Fibroblast of pulmonary artery (primary cell): ENCODE measurements at regions not wholly inside any gene's neighbourhood (a gene's known extent, or its start where the extent isn't known, plus 50 kb on each side); places are given as distances from the start of the nearest gene placed in this dataset.
"Not testable (repeated sequence)": the region's sequence is repeated elsewhere in the genome, so short reads cannot be mapped to it uniquely, and the experiment has no call there.

Experiments used
- DNase-seq: peaks from one replicate; pipeline ENCODE4 v3.0.0-alpha.2; 2010; ENCODE audit warnings: low read depth
- H3K4me3 ChIP-seq: replicated peaks from 2 replicates; pipeline ENCODE4 v1.5.1; 2011; ENCODE audit warnings: low read depth, mild to moderate bottlenecking, control low read depth, low read length, moderate library complexity
- CTCF ChIP-seq: IDR thresholded peaks from 2 replicates; pipeline ENCODE4 v1.5.1; 2011; ENCODE audit warnings: mild to moderate bottlenecking, control low read depth, low read length, inconsistent platforms; ENCODE audit errors: missing control alignments

- no peak for DNase-seq
- H3K4me3 ChIP-seq: no peak overlapping the region
- no peak for TF ChIP-seq CTCF
Observed at GRCh38 chr12:60724475-60724874, 1128.6 kb downstream of the SLC16A7 start.

- no peak for DNase-seq
- TF ChIP-seq CTCF: no peak
- H3K4me3 ChIP-seq: no peak overlapping the region
Observed at GRCh38 chr12:60724984-60725383, 1129.2 kb downstream of the SLC16A7 start.

GRCh38 chr12:60752589-60752988 lies 1156.8 kb downstream of the SLC16A7 start:
- no peak for DNase-seq
- TF ChIP-seq CTCF: no peak
- no peak overlapping the region for H3K4me3 ChIP-seq

- DNase-seq: no peak
- no peak for TF ChIP-seq CTCF
- H3K4me3 ChIP-seq: no peak overlapping the region
Observed at GRCh38 chr12:60758224-60758623, 1162.4 kb downstream of the SLC16A7 start.

GRCh38 chr12:60760965-60761364 lies 1165.1 kb downstream of the SLC16A7 start:
- no peak overlapping the region for H3K4me3 ChIP-seq
- DNase-seq: no peak
- TF ChIP-seq CTCF: no peak

GRCh38 chr12:60801166-60801565 lies 1205.3 kb downstream of the SLC16A7 start:
- DNase-seq, H3K4me3 ChIP-seq: not testable (repeated sequence)

GRCh38 chr12:60803147-60803546 lies 1207.3 kb downstream of the SLC16A7 start:
- no peak for DNase-seq
- TF ChIP-seq CTCF: no peak
- H3K4me3 ChIP-seq: no peak overlapping the region

GRCh38 chr12:60805364-60805763 lies 1209.5 kb downstream of the SLC16A7 start:
- no peak for DNase-seq
- no peak overlapping the region for H3K4me3 ChIP-seq
- TF ChIP-seq CTCF: no peak
